HCT116 (cell line): ENCODE measurements at regions not wholly inside any gene's neighbourhood (a gene's known extent, or its start where the extent isn't known, plus 50 kb on each side); places are given as distances from the start of the nearest gene placed in this dataset.
"Not testable (repeated sequence)": the region's sequence is repeated elsewhere in the genome, so short reads cannot be mapped to it uniquely, and the experiment has no call there.

Experiments used
- ATAC-seq: fragments of 200-7000 bp; cut with Tn5 transposase; 2 replicates; pipeline ENCODE4 v1.9.1; 2020; ENCODE audit warnings: mild to moderate bottlenecking, moderate library complexity
- BruUV-seq: library from RNA; stranded (reverse); fragments of 400-500 nt; replicated peaks from 2 replicates; lab custom pipeline; 2021; lab: Mats Ljungman, UMichigan
- CTCF ChIA-PET: fragments of 300-600 bp; sonication (Branson Sonifier 250); formaldehyde crosslinking; loops from one replicate; lab custom pipeline; 2021; ENCODE audit warnings: antibody characterized with exemption; lab: Charles Lee
- POLR2A ChIA-PET: fragments of 300-600, 350-600 bp; sonication (Branson Sonifier 250); formaldehyde crosslinking; loops from one replicate; lab custom pipeline; 2021; ENCODE audit warnings: antibody characterized with exemption; lab: Charles Lee
- RAD21 ChIA-PET, 2 experiments: fragments of 300-600 bp; sonication (Branson Sonifier 250); formaldehyde crosslinking; loops; one replicate each; lab custom pipeline; 2023; ENCODE audit warnings: low total read pairs in 2 of 2; ENCODE audit not compliant: uncharacterized antibody in 2 of 2, unreplicated experiment in 2 of 2, low non-redundant PET in 1 of 2; lab: Charles Lee
- DNase-seq: peaks from one replicate; pipeline ENCODE4 v3.0.0-alpha.2; 2010; ENCODE audit warnings: low read depth, low spot score
- H2AFZ ChIP-seq: fragments of 200-600 bp; shearing (Covaris generic), sonication (generic); 2 replicates; pipeline ENCODE4 v1.6.1; 2017; ENCODE audit warnings: low read depth, mixed run types, mixed read lengths, antibody characterized with exemption, low read length; ENCODE audit not compliant: poor library complexity, severe bottlenecking
- H3K27ac ChIP-seq: 2 replicates; pipeline ENCODE4 v1.5.1; 2012; ENCODE audit warnings: low read depth, low read length
- H3K27me3 ChIP-seq: fragments of 200-600 bp; sonication (generic); 2 replicates; pipeline ENCODE4 v1.6.1; 2016; ENCODE audit warnings: mixed run types, low read length, mixed read lengths; ENCODE audit not compliant: insufficient read depth
- H3K36me3 ChIP-seq, 2 experiments: fragments of 200-500 bp in 1 of 2; fragments of 200-600 bp in 1 of 2; sonication (Bioruptor generic) in 1 of 2; sonication (generic) in 1 of 2; 2 replicates each; pipeline versions ENCODE4 v1.5.1 to v1.6.1; 2014 to 2016; ENCODE audit warnings: low read length in 2 of 2, inconsistent platforms in 1 of 2, mixed read lengths in 1 of 2, mixed run types in 1 of 2; ENCODE audit not compliant: insufficient read depth in 2 of 2, control insufficient read depth in 1 of 2
- H3K4me1 ChIP-seq, 2 experiments: fragments of 200-600 bp in 1 of 2; sonication (generic) in 1 of 2; 2 replicates each; pipeline versions ENCODE4 v1.5.1 to v1.6.1; 2012 to 2017; ENCODE audit warnings: low read length in 2 of 2, inconsistent platforms in 1 of 2, mild to moderate bottlenecking in 1 of 2, mixed read lengths in 1 of 2, mixed run types in 1 of 2, moderate library complexity in 1 of 2; ENCODE audit not compliant: insufficient read depth in 2 of 2, control insufficient read depth in 1 of 2
- H3K4me2 ChIP-seq: fragments of 200-600 bp; sonication (generic); 2 replicates; pipeline ENCODE4 v1.6.1; 2017; ENCODE audit warnings: mixed run types, low read length, mixed read lengths
- H3K4me3 ChIP-seq, 2 experiments: fragments of 200-600 bp in 1 of 2; sonication (generic) in 1 of 2; replicated peaks in 1 of 2; 2 replicates each; pipeline ENCODE4 v1.5.1; 2011 to 2016; ENCODE audit warnings: low read length in 2 of 2, control low read depth in 1 of 2, low read depth in 1 of 2, mild to moderate bottlenecking in 1 of 2, mixed read lengths in 1 of 2, mixed run types in 1 of 2
- H3K79me2 ChIP-seq: fragments of 200-600 bp; sonication (generic); 2 replicates; pipeline ENCODE4 v1.6.1; 2017; ENCODE audit warnings: mild to moderate bottlenecking, mixed run types, low read length, moderate library complexity, mixed read lengths; ENCODE audit not compliant: insufficient read depth
- H3K9ac ChIP-seq: fragments of 200-600 bp; sonication (generic); 2 replicates; pipeline ENCODE4 v1.6.1; 2016; ENCODE audit warnings: low read length, mixed read lengths
- H3K9me2 ChIP-seq: fragments of 200-600 bp; sonication (generic), shearing (Covaris generic); 2 replicates; pipeline ENCODE4 v1.6.1; 2017; ENCODE audit warnings: mixed run types, mild to moderate bottlenecking, moderate library complexity; ENCODE audit not compliant: insufficient read depth
- H3K9me3 ChIP-seq, 2 experiments: fragments of 200-500 bp in 1 of 2; fragments of 200-600 bp in 1 of 2; sonication (Bioruptor generic) in 1 of 2; sonication (generic) in 1 of 2; 2 replicates each; pipeline ENCODE4 v1.6.1; 2014 to 2017; ENCODE audit warnings: low read length in 2 of 2, mixed read lengths in 2 of 2, inconsistent platforms in 1 of 2, low read depth in 1 of 2, mild to moderate bottlenecking in 1 of 2, mixed run types in 1 of 2, moderate library complexity in 1 of 2; ENCODE audit not compliant: control insufficient read depth in 1 of 2, insufficient read depth in 1 of 2
- H4K20me1 ChIP-seq: fragments of 200-600 bp; sonication (generic), shearing (Covaris generic); 2 replicates; pipeline ENCODE4 v1.6.1; 2017; ENCODE audit warnings: mixed run types, mild to moderate bottlenecking, moderate library complexity; ENCODE audit not compliant: insufficient read depth
- SP1 ChIP-seq: IDR thresholded peaks from 2 replicates; pipeline ENCODE4 v1.6.1; 2012; ENCODE audit warnings: low read depth
- TCF7L2 ChIP-seq: IDR thresholded peaks from 2 replicates; pipeline ENCODE4 v1.7.0; 2011; ENCODE audit warnings: borderline replicate concordance, inconsistent platforms; ENCODE audit not compliant: insufficient read depth, insufficient read length; ENCODE audit errors: extremely low read depth
- intact Hi-C: fragments of 100-400 bp; cut with micrococcal nuclease; formaldehyde crosslinking; loops from 2 replicates; pipeline ENCODE4 v1.10.0; 2022

GRCh38 chr3:178140531-178141304, 395.5 kb upstream of the KCNMB2 start:
- no peak for ATAC-seq
- no peak overlapping the region for H3K9ac ChIP-seq
- TF ChIP-seq SP1 (no peak), TCF7L2 (no peak)
- no peak overlapping the region for H3K27ac ChIP-seq
- ChIA-PET RAD21 (no interaction called here), POLR2A (no interaction called here), CTCF (no interaction called here)
- no peaks in the 10 kb centered on the region for H4K20me1 ChIP-seq
- H3K27me3 ChIP-seq = no peaks in the 10 kb centered on the region
- no peaks in the 10 kb centered on the region for H3K36me3 ChIP-seq
- H3K9me3 ChIP-seq = no peaks in the 10 kb centered on the region
- BruUV-seq = no TSS peak
- intact Hi-C loops = no loop called here
- no peaks in the 10 kb centered on the region for H3K9me2 ChIP-seq
- H3K4me2 ChIP-seq = no peak overlapping the region
- no peaks in the 10 kb centered on the region for H3K4me1 ChIP-seq
- no peak for DNase-seq
- H2AFZ ChIP-seq = no peak overlapping the region
- H3K4me3 ChIP-seq = no peak overlapping the region
- H3K79me2 ChIP-seq = no peaks in the 10 kb centered on the region

GRCh38 chr3:178141305-178141684, 394.9 kb upstream of the KCNMB2 start:
- H3K9me2 ChIP-seq, H3K36me3 ChIP-seq, H3K27ac ChIP-seq, H3K4me1 ChIP-seq, H2AFZ ChIP-seq, intact Hi-C loops, ATAC-seq, H4K20me1 ChIP-seq, H3K79me2 ChIP-seq, H3K9me3 ChIP-seq, POLR2A ChIA-PET, H3K27me3 ChIP-seq, RAD21 ChIA-PET, H3K4me3 ChIP-seq, CTCF ChIA-PET, BruUV-seq, DNase-seq, H3K4me2 ChIP-seq, H3K9ac ChIP-seq: not testable (repeated sequence)
